Astrocyte of the spinal cord (primary cell): ENCODE measurements at regions not wholly inside any gene's neighbourhood (a gene's known extent, or its start where the extent isn't known, plus 50 kb on each side); places are given as distances from the start of the nearest gene placed in this dataset.
A peak's percentile ranks its signal among the peaks of the same experiment; 100 is the strongest.

ENCODE experiments used
- DNase-seq: peaks from one replicate; pipeline ENCODE4 v3.0.0; 2011; ENCODE audit warnings: low read depth, low spot score
- H3K4me3 ChIP-seq: 2 replicates; pipeline ENCODE4 v1.5.1; 2011; ENCODE audit warnings: low read depth, mild to moderate bottlenecking, low read length, moderate library complexity
- in situ Hi-C: cut with HindIII; loops from 2 replicates; pipeline ENCODE4 v1.10.0; 2017; ENCODE audit warnings: low sequenced_read_pairs
- TF ChIP-seq, protein P1 (sequence below): IDR thresholded peaks from 2 replicates; pipeline ENCODE4 v1.5.1; 2012; ENCODE audit warnings: low read depth, mild to moderate bottlenecking, low read length, inconsistent platforms

DNA sequence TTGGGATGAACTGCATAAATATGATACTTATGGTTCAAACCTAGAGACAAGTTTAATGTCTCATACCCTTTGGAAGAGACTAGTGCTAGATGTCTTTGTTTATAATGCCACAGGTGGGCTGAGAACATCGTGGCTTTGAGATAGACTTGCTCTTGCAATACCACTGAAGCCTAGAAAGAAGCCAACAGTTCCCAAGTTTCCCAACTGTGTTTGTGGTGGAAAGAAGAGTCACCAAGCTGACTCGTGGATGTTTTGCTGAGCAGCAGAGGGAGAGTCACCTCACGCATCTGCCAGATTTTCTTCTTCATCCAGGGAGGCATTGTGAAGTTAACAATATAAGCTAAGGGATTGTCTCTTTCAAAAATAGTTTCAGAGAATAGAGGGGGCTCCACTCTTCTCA lies 1076.2 kb downstream of the C4orf33 start:
- DNase-seq: peak; percentile 64
- H3K4me3 ChIP-seq: no peak overlapping the region
- in situ Hi-C loops: no loop called here
- TF ChIP-seq, protein P1, sequence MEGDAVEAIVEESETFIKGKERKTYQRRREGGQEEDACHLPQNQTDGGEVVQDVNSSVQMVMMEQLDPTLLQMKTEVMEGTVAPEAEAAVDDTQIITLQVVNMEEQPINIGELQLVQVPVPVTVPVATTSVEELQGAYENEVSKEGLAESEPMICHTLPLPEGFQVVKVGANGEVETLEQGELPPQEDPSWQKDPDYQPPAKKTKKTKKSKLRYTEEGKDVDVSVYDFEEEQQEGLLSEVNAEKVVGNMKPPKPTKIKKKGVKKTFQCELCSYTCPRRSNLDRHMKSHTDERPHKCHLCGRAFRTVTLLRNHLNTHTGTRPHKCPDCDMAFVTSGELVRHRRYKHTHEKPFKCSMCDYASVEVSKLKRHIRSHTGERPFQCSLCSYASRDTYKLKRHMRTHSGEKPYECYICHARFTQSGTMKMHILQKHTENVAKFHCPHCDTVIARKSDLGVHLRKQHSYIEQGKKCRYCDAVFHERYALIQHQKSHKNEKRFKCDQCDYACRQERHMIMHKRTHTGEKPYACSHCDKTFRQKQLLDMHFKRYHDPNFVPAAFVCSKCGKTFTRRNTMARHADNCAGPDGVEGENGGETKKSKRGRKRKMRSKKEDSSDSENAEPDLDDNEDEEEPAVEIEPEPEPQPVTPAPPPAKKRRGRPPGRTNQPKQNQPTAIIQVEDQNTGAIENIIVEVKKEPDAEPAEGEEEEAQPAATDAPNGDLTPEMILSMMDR: no peak

- TF ChIP-seq, protein P1: no peak
These were observed 1082.2 kb downstream of the C4orf33 start for GRCh38 chr4:130178106-130178505.

DNA sequence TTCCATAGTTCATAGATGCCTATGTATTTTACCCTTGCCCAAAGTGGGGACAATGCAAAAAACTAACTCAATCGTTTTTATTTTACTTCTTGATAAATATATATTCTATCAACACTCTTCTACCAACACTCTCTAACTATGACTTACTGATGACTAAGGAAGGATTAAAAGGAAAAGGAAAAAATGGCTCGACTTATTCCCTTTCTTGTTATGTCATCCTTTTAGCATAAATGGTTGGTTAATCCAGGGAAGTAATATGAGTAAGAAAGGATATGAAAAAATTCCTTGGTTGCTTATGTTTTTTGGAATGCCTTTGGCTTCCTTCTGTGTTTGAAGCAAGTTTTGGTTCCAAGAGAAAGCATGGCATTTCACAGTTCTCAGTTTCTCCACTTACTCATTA lies 1087.1 kb downstream of the C4orf33 start:
- DNase-seq: no peak
- H3K4me3 ChIP-seq: no peak overlapping the region
- in situ Hi-C loops: no loop called here
- TF ChIP-seq, protein P1: no peak

More at GRCh38 chr4:130178106-130178505, 1082.2 kb downstream of the C4orf33 start:
- DNase-seq: no peak
- no peak overlapping the region for H3K4me3 ChIP-seq
- in situ Hi-C loops: no loop called here

- no peak for DNase-seq
- in situ Hi-C loops: no loop called here
- no peak overlapping the region for H3K4me3 ChIP-seq
- TF ChIP-seq, protein P1: no peak
These were observed 1087.8 kb downstream of the C4orf33 start for GRCh38 chr4:130183766-130184165.

DNA sequence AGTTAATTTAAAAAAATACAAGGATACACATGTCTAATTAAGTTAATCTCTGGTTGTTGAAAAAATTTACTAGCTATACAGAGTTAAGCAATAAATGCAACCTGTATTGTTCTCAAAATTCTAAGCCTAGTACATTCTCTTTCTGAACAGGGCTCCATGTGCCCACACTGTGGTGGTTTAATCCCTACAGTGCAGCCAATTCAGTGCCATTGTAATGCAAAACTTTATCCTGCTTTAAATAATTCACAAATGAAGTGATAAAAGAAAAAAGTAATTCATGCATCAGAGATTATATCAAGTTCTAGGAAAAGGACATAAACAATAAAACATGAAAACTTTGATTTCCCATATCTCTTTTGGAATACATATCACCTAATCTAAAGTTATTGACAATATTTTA lies 1089.2 kb downstream of the C4orf33 start:
- H3K4me3 ChIP-seq: no peak overlapping the region
- TF ChIP-seq, protein P1: no peak
- in situ Hi-C loops: no loop called here
- no peak for DNase-seq

GRCh38 chr4:130186931-130187330 lies 1091.0 kb downstream of the C4orf33 start:
- DNase-seq: no peak
- TF ChIP-seq, protein P1: no peak
- in situ Hi-C loops: no loop called here
- no peak overlapping the region for H3K4me3 ChIP-seq

- in situ Hi-C loops: no loop called here
- no peak overlapping the region for H3K4me3 ChIP-seq
- TF ChIP-seq, protein P1: no peak
- no peak for DNase-seq
These were observed 1091.6 kb downstream of the C4orf33 start for GRCh38 chr4:130187587-130187986.
